ENCODE measurements at regions not wholly inside any gene's neighbourhood (a gene's known extent, or its start where the extent isn't known, plus 50 kb on each side); places are given as distances from the start of the nearest gene placed in this dataset.

DNA sequence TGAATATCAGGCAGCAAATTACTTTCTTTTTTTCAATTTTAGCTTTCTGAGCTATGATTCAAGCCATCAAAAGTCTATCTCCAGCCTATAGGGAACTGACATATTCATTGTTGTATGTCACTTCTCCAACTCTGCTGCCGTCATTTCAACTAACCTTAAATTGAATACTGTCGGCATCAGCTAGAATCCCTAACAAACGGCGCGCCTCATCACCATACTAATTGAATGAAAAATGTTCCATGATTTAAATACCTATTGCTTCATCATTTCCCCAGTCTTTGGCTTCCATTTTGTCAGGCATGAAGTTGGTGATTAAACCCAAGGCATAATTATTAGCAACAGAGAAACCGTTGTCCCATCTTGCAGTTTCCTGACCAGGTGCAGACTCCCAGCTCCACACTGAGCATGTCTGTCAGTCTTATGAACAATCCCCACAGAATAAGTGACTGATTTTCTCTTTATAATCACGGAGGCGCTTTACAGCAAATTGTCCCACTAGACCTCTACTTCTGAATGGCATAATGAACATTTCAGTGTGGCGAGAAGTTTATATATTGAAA, 83.5 kb upstream of the NPY start:
- no peak for DNase-seq (ENCODE audit: low read depth)
- H3K4me3 ChIP-seq (ENCODE audit: low read depth, low read length): no peak overlapping the region
- TF ChIP-seq CTCF (IDR thresholded peaks at IDR 0.05; ENCODE audit: insufficient read depth, low read depth, low read length, missing control alignments): no peak

DNA sequence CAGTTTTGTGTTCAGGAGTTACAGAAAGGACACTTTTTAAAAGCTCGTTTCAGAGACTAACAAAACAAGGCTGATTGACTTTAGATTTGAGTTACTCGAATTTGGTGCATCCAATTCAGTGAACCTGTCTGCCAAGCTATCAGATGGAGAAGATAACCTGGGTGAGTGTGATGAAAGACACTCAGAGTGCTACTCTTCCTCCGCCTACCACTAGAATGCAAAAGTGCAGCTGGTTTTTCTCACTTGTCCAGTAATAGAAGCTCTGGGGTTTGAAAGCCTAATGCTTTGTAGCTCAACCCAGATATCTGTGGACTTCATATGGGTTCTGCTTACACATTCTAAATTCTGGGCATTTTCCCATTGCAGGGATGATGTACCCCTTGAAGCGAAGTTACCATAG, 82.8 kb upstream of the NPY start:
- H3K4me3 ChIP-seq (ENCODE audit: low read depth, low read length): no peak overlapping the region
- no peak for DNase-seq (ENCODE audit: low read depth)
- TF ChIP-seq CTCF (IDR thresholded peaks at IDR 0.05; ENCODE audit: insufficient read depth, low read depth, low read length, missing control alignments): no peak

- no peak for TF ChIP-seq CTCF (IDR thresholded peaks at IDR 0.05; ENCODE audit: insufficient read depth, low read depth, low read length, missing control alignments)
- H3K4me3 ChIP-seq (ENCODE audit: low read depth, low read length): no peak overlapping the region
- no peak for DNase-seq (ENCODE audit: low read depth)
Observed at GRCh38 chr7:24212073-24212472, 71.9 kb upstream of the NPY start.

GRCh38 chr7:24213311-24213710, 70.7 kb upstream of the NPY start:
- no peak for DNase-seq (ENCODE audit: low read depth)
- no peak for TF ChIP-seq CTCF (IDR thresholded peaks at IDR 0.05; ENCODE audit: insufficient read depth, low read depth, low read length, missing control alignments)
- H3K4me3 ChIP-seq (ENCODE audit: low read depth, low read length): no peak overlapping the region

DNA sequence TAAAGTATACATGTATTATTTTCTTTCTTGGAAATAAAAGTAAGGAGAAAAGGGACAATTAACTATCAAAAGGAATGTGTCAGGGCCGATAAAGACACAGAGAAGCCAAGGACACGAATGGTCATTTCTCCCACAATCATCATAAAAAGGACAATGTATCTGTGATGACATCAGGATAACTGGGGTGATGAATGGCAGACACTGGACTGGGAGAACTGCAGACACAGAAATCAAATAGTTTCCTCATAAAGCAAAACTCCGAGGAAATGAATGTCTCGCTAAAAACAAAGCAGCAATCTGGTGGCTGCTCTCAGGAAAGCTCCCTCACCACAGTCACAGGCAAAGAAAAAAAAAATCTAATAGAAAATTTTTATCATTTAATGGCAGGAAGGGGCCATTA, 69.3 kb upstream of the NPY start:
- H3K4me3 ChIP-seq (ENCODE audit: low read depth, low read length): no peak overlapping the region
- no peak for DNase-seq (ENCODE audit: low read depth)
- no peak for TF ChIP-seq CTCF (IDR thresholded peaks at IDR 0.05; ENCODE audit: insufficient read depth, low read depth, low read length, missing control alignments)

DNA sequence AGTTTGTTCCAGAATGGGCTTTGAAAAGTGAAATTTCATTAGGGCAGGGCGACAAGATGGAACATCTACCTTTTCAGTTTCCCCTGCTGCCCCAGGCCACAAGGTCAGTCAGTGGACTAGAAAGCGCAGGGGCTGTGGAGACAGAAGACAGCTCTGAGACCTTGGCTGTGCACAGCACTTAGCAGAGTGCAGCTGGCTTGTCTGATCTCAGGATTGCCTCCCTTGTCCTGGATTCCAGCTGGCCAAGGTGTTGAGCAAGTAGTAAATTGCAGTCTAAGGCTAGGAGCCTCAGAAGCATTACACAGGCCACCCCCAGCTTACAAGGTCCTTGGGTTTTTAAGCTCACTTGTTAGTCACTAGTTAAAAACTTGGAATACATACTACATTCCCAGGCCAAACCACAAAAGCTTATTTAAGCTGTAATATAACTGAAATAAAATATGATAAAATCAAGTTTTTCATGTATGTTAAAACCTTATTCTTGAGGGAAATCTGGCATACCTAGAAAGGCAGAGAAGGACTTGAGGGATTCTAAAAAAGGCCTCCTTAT, 67.3 kb upstream of the NPY start:
- TF ChIP-seq CTCF (IDR thresholded peaks at IDR 0.05; ENCODE audit: insufficient read depth, low read depth, low read length, missing control alignments): no peak
- DNase-seq (ENCODE audit: low read depth): no peak
- H3K4me3 ChIP-seq (ENCODE audit: low read depth, low read length): no peak overlapping the region

- DNase-seq (ENCODE audit: low read depth): no peak
- H3K4me3 ChIP-seq (ENCODE audit: low read depth, low read length): no peak overlapping the region
- no peak for TF ChIP-seq CTCF (IDR thresholded peaks at IDR 0.05; ENCODE audit: insufficient read depth, low read depth, low read length, missing control alignments)
Observed at GRCh38 chr7:24221500-24221899, 62.5 kb upstream of the NPY start.

Data from GM12865 (cell line).